HEK293 (cell line): ENCODE measurements at regions not wholly inside any gene's neighbourhood (a gene's known extent, or its start where the extent isn't known, plus 50 kb on each side); places are given as distances from the start of the nearest gene placed in this dataset.

Source experiments
- CTCF ChIA-PET: fragments of 350-600 bp; formaldehyde crosslinking; extraction: SDS; loops from one replicate; lab custom pipeline; 2021; ENCODE audit warnings: antibody characterized with exemption; lab: Yijun Ruan, JAX
- POLR2A ChIA-PET: fragments of 300-600 bp; formaldehyde crosslinking; extraction: SDS; loops from one replicate; lab custom pipeline; 2020; ENCODE audit warnings: antibody characterized with exemption, inconsistent platforms; lab: Yijun Ruan, JAX
- H3K27ac ChIP-seq: fragments of 200-500 bp; sonication (Bioruptor generic); 2 replicates; pipeline ENCODE4 v1.5.1; 2014; ENCODE audit warnings: low read depth, low read length, control low read depth, inconsistent platforms; ENCODE audit errors: extremely low read depth
- H3K36me3 ChIP-seq, 2 experiments: fragments of 200-500 bp in 1 of 2; sonication (Bioruptor generic) in 1 of 2; 1 replicate in 1 of 2; 2 replicates in 1 of 2; pipeline ENCODE4 v1.5.1; 2014 to 2017; ENCODE audit warnings: inconsistent platforms in 2 of 2, low read length in 2 of 2; ENCODE audit not compliant: control insufficient read depth in 2 of 2, insufficient read depth in 1 of 2
- H3K4me1 ChIP-seq: fragments of 200-500 bp; sonication (Bioruptor generic); 2 replicates; pipeline ENCODE4 v1.5.1; 2014; ENCODE audit warnings: mild to moderate bottlenecking, low read length, inconsistent platforms; ENCODE audit not compliant: control insufficient read depth, insufficient read depth
- H3K4me3 ChIP-seq: 2 replicates; pipeline ENCODE4 v1.5.1; 2011; ENCODE audit warnings: low read depth, mild to moderate bottlenecking, control low read depth, low read length, moderate library complexity
- H3K9me3 ChIP-seq: fragments of 200-500 bp; sonication (Bioruptor generic); 2 replicates; pipeline ENCODE4 v1.5.1; 2014; ENCODE audit warnings: low read depth, low read length, inconsistent platforms; ENCODE audit not compliant: control insufficient read depth, insufficient read depth
- KLF8 ChIP-seq: fragments of 450-650 bp; formaldehyde crosslinking; IDR thresholded peaks from 2 replicates; pipeline ENCODE4 v1.5.1; 2016; ENCODE audit warnings: missing biosample characterization, missing genetic modification characterization
- TRIM28 ChIP-seq: IDR thresholded peaks from 2 replicates; pipeline ENCODE4 v1.6.1; 2011; ENCODE audit warnings: low read length, control low read depth, borderline replicate concordance
- YY2 ChIP-seq: fragments of 450-650 bp; formaldehyde crosslinking; IDR thresholded peaks from 2 replicates; pipeline ENCODE4 v1.5.1; 2016; ENCODE audit warnings: missing biosample characterization, missing genetic modification characterization
- ZBTB7A ChIP-seq: fragments of 450-650 bp; formaldehyde crosslinking; IDR thresholded peaks from 2 replicates; pipeline ENCODE4 v1.5.1; 2016; ENCODE audit warnings: low read depth, missing biosample characterization, missing genetic modification characterization
- ZBTB8A ChIP-seq: fragments of 450-650 bp; formaldehyde crosslinking; IDR thresholded peaks from 2 replicates; pipeline ENCODE4 v1.5.1; 2016; ENCODE audit warnings: missing biosample characterization, missing genetic modification characterization
- ZIC2 ChIP-seq: fragments of 450-650 bp; formaldehyde crosslinking; IDR thresholded peaks from 2 replicates; pipeline ENCODE4 v1.5.1; 2016; ENCODE audit warnings: missing biosample characterization, missing genetic modification characterization
- ZNF133 ChIP-seq: fragments of 450-650 bp; formaldehyde crosslinking; IDR thresholded peaks from 2 replicates; pipeline ENCODE4 v1.5.1; 2016; ENCODE audit warnings: missing biosample characterization, missing genetic modification characterization
- ZNF146 ChIP-seq: fragments of 450-650 bp; formaldehyde crosslinking; IDR thresholded peaks from 2 replicates; pipeline ENCODE4 v1.5.1; 2016; ENCODE audit warnings: missing biosample characterization, missing genetic modification characterization
- ZNF202 ChIP-seq: fragments of 450-650 bp; formaldehyde crosslinking; IDR thresholded peaks from 2 replicates; pipeline ENCODE4 v1.5.1; 2016; ENCODE audit warnings: missing biosample characterization, missing genetic modification characterization, borderline replicate concordance
- ZNF292 ChIP-seq: fragments of 450-650 bp; formaldehyde crosslinking; IDR thresholded peaks from 2 replicates; pipeline ENCODE4 v1.5.1; 2016; ENCODE audit warnings: low read depth, missing biosample characterization, missing genetic modification characterization, borderline replicate concordance
- ZNF366 ChIP-seq: fragments of 450-650 bp; formaldehyde crosslinking; conservative IDR thresholded peaks from 2 replicates; pipeline ENCODE4 v1.5.1; 2016; ENCODE audit warnings: missing biosample characterization, missing genetic modification characterization
- ZNF473 ChIP-seq: fragments of 450-650 bp; formaldehyde crosslinking; IDR thresholded peaks from 2 replicates; pipeline ENCODE4 v1.5.1; 2017; ENCODE audit warnings: missing biosample characterization, missing genetic modification characterization
- ZNF529 ChIP-seq: fragments of 450-650 bp; formaldehyde crosslinking; IDR thresholded peaks from 2 replicates; pipeline ENCODE4 v1.5.1; 2017; ENCODE audit warnings: missing genetic modification characterization, missing biosample characterization; ENCODE audit not compliant: insufficient replicate concordance
- ZNF544 ChIP-seq: fragments of 450-650 bp; formaldehyde crosslinking; IDR thresholded peaks from 2 replicates; pipeline ENCODE4 v1.5.0; 2017; ENCODE audit warnings: missing biosample characterization, missing genetic modification characterization
- ZNF610 ChIP-seq: fragments of 450-650 bp; formaldehyde crosslinking; IDR thresholded peaks from 2 replicates; pipeline ENCODE4 v1.5.1; 2016; ENCODE audit warnings: missing biosample characterization, missing genetic modification characterization, borderline replicate concordance
- TF ChIP-seq, protein P1 (sequence below): fragments of 450-650 bp; formaldehyde crosslinking; IDR thresholded peaks from 2 replicates; pipeline ENCODE4 v1.5.1; 2016; ENCODE audit warnings: missing biosample characterization, missing genetic modification characterization
- TF ChIP-seq, protein P2 (sequence below): fragments of 450-650 bp; formaldehyde crosslinking; conservative IDR thresholded peaks from 2 replicates; pipeline ENCODE4 v1.5.1; 2016; ENCODE audit warnings: low read depth, missing biosample characterization, missing genetic modification characterization
- TF ChIP-seq, protein P3 (sequence below): IDR thresholded peaks from 2 replicates; pipeline ENCODE4 v1.6.1; 2011; ENCODE audit warnings: mild to moderate bottlenecking, low read depth, low read length, borderline replicate concordance
- TF ChIP-seq, protein P4 (sequence below): fragments of 450-650 bp; formaldehyde crosslinking; optimal IDR thresholded peaks from 2 replicates; pipeline ENCODE3; 2016; ENCODE audit warnings: missing biosample characterization, mild to moderate bottlenecking, missing genetic modification characterization

DNA sequence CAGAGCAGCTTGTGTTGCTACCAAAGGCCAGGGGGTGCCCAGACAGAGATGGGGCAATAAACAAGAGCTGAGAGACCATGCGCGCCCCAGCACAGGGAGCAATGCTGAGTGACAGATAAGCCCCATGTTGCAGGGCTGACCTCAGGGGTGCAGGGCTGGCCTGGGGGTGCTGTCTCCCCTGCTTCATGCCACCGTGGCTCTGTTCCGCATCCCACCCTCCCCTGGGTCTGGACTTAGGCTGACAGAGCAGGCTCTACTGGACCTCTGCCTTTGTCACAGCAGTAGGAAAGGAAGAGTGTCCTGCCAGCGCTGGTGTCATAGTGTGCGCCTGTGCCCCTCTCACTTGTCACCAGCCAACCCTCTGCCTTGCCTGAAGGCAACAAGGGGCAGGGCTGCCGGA lies 67.4 kb upstream of the IQSEC1 start:
- no peak overlapping the region for H3K4me3 ChIP-seq
- H3K9me3 ChIP-seq, result no peaks in the 10 kb centered on the region
- H3K27ac ChIP-seq, result no peak overlapping the region
- TF ChIP-seq, protein P1, sequence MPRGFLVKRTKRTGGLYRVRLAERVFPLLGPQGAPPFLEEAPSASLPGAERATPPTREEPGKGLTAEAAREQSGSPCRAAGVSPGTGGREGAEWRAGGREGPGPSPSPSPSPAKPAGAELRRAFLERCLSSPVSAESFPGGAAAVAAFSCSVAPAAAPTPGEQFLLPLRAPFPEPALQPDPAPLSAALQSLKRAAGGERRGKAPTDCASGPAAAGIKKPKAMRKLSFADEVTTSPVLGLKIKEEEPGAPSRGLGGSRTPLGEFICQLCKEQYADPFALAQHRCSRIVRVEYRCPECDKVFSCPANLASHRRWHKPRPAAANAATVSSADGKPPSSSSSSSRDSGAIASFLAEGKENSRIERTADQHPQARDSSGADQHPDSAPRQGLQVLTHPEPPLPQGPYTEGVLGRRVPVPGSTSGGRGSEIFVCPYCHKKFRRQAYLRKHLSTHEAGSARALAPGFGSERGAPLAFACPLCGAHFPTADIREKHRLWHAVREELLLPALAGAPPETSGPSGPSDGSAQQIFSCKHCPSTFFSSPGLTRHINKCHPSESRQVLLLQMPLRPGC (tag by site-specific recombination), result no peak
- TF ChIP-seq ZNF366 (tag by site-specific recombination), result no peak
- TF ChIP-seq ZNF292, result no peak
- no peak for TF ChIP-seq KLF8
- no peak for TF ChIP-seq ZBTB8A (tag by site-specific recombination)
- TF ChIP-seq ZNF610 (tag by site-specific recombination), result no peak
- no peak for TF ChIP-seq YY2 (tag by site-specific recombination)
- TF ChIP-seq, protein P2, sequence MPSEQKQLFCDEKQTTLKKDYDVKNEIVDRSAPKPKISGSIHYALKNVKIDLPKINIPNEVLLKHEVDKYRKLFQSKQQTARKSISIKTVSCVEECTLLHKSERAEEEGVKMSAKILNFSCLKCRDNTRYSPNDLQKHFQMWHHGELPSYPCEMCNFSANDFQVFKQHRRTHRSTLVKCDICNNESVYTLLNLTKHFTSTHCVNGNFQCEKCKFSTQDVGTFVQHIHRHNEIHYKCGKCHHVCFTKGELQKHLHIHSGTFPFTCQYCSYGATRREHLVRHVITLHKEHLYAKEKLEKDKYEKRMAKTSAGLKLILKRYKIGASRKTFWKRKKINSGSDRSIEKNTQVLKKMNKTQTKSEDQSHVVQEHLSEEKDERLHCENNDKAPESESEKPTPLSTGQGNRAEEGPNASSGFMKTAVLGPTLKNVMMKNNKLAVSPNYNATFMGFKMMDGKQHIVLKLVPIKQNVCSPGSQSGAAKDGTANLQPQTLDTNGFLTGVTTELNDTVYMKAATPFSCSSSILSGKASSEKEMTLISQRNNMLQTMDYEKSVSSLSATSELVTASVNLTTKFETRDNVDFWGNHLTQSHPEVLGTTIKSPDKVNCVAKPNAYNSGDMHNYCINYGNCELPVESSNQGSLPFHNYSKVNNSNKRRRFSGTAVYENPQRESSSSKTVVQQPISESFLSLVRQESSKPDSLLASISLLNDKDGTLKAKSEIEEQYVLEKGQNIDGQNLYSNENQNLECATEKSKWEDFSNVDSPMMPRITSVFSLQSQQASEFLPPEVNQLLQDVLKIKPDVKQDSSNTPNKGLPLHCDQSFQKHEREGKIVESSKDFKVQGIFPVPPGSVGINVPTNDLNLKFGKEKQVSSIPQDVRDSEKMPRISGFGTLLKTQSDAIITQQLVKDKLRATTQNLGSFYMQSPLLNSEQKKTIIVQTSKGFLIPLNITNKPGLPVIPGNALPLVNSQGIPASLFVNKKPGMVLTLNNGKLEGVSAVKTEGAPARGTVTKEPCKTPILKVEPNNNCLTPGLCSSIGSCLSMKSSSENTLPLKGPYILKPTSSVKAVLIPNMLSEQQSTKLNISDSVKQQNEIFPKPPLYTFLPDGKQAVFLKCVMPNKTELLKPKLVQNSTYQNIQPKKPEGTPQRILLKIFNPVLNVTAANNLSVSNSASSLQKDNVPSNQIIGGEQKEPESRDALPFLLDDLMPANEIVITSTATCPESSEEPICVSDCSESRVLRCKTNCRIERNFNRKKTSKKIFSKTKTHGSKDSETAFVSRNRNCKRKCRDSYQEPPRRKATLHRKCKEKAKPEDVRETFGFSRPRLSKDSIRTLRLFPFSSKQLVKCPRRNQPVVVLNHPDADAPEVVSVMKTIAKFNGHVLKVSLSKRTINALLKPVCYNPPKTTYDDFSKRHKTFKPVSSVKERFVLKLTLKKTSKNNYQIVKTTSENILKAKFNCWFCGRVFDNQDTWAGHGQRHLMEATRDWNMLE (tag by site-specific recombination), result no peak
- no peak for TF ChIP-seq ZNF202
- TF ChIP-seq ZIC2 (tag by site-specific recombination), result no peak
- TF ChIP-seq ZNF133 (tag by site-specific recombination), result no peak
- no peak for TF ChIP-seq ZNF529 (tag by site-specific recombination)
- TF ChIP-seq, protein P3, sequence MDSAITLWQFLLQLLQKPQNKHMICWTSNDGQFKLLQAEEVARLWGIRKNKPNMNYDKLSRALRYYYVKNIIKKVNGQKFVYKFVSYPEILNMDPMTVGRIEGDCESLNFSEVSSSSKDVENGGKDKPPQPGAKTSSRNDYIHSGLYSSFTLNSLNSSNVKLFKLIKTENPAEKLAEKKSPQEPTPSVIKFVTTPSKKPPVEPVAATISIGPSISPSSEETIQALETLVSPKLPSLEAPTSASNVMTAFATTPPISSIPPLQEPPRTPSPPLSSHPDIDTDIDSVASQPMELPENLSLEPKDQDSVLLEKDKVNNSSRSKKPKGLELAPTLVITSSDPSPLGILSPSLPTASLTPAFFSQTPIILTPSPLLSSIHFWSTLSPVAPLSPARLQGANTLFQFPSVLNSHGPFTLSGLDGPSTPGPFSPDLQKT, result no peak
- TF ChIP-seq ZNF146 (tag by site-specific recombination), result no peak
- no peak for TF ChIP-seq ZNF473
- TF ChIP-seq, protein P4, sequence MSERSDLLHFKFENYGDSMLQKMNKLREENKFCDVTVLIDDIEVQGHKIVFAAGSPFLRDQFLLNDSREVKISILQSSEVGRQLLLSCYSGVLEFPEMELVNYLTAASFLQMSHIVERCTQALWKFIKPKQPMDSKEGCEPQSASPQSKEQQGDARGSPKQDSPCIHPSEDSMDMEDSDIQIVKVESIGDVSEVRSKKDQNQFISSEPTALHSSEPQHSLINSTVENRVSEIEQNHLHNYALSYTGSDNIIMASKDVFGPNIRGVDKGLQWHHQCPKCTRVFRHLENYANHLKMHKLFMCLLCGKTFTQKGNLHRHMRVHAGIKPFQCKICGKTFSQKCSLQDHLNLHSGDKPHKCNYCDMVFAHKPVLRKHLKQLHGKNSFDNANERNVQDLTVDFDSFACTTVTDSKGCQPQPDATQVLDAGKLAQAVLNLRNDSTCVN (tag by site-specific recombination), result no peak
- TF ChIP-seq ZBTB7A (tag by site-specific recombination), result no peak
- no peak for TF ChIP-seq TRIM28
- no peak for TF ChIP-seq ZNF544 (tag by site-specific recombination)
- H3K4me1 ChIP-seq, result no peaks in the 10 kb centered on the region
- ChIA-PET POLR2A (no interaction called here), CTCF (interaction anchor here (1.5 kb wide), 1 partner anchor 49 kb away, joined by 4 read pairs; no protein-coding TSS in a partner anchor)
- H3K36me3 ChIP-seq, result no peaks in the 10 kb centered on the region
